Peyer's patch (tissue), 4 donors: ENCODE measurements at regions not wholly inside any gene's neighbourhood (a gene's known extent, or its start where the extent isn't known, plus 50 kb on each side); places are given as distances from the start of the nearest gene placed in this dataset.

Source experiments
- CTCF ChIP-seq, 6 experiments: fragments of 450-650 bp in 4 of 6; fragments of 200-600 bp in 2 of 6; sonication (generic) in 1 of 6; IDR thresholded peaks; one replicate each; pipeline ENCODE4 v1.5.1; 2017 to 2019; ENCODE audit warnings: antibody characterized with exemption in 6 of 6, mild to moderate bottlenecking in 3 of 6, moderate library complexity in 1 of 6
- POLR2A ChIP-seq, 2 donors: fragments of 450-650 bp; IDR thresholded peaks; one replicate each; pipeline ENCODE4 v1.5.1; 2017; ENCODE audit warnings: antibody characterized with exemption in 2 of 2, mild to moderate bottlenecking in 2 of 2, moderate library complexity in 2 of 2

- TF ChIP-seq CTCF (IDR thresholded peaks at IDR 0.05), result no peak
- no peak for TF ChIP-seq POLR2A (IDR thresholded peaks at IDR 0.05)
Observed at GRCh38 chr1:70827030-70827429, 220.6 kb downstream of the PTGER3 start.
